Esophagus squamous epithelium (tissue), 5 donors: ENCODE measurements at regions not wholly inside any gene's neighbourhood (a gene's known extent, or its start where the extent isn't known, plus 50 kb on each side); places are given as distances from the start of the nearest gene placed in this dataset.

Source experiments
- DNase-seq: peaks from one replicate; lab custom pipeline; 2025; lab: John Stamatoyannopoulos, UW
- H3K27ac ChIP-seq, 4 donors: fragments of 200-600 bp; sonication (generic); one replicate each; pipeline ENCODE4 v1.5.1; 2016 to 2019; ENCODE audit warnings: mild to moderate bottlenecking in 1 of 4
- H3K27me3 ChIP-seq, 4 donors: fragments of 200-600 bp; sonication (generic); 1 replicate in 3 of 4; 2 replicates in 1 of 4; pipeline versions ENCODE4 v1.5.1 to v1.6.0; 2017 to 2021; ENCODE audit warnings: antibody characterized with exemption in 1 of 4
- H3K36me3 ChIP-seq, 3 donors: fragments of 200-600 bp; sonication (generic); one replicate each; pipeline ENCODE4 v1.5.1; 2016 to 2019
- H3K4me1 ChIP-seq, 3 donors: fragments of 200-600 bp; sonication (generic); one replicate each; pipeline ENCODE4 v1.5.1; 2017 to 2019
- H3K4me3 ChIP-seq, 4 donors: fragments of 200-600 bp; sonication (generic); 1 replicate in 3 of 4; 2 replicates in 1 of 4; pipeline ENCODE4 v1.5.1; 2016 to 2019; ENCODE audit warnings: mild to moderate bottlenecking in 2 of 4, moderate library complexity in 1 of 4
- H3K9me3 ChIP-seq, 3 donors: fragments of 200-600 bp; sonication (generic); one replicate each; pipeline ENCODE4 v1.5.1; 2016 to 2019
- POLR2A ChIP-seq, 4 donors: fragments of 450-650 bp; IDR thresholded peaks; one replicate each; pipeline ENCODE4 v1.6.1; 2017; ENCODE audit warnings: antibody characterized with exemption in 4 of 4, mild to moderate bottlenecking in 4 of 4, moderate library complexity in 3 of 4
- WGBS, 2 donors: methylation state at CpG; one replicate each; pipeline ENCODE4 v1.1.5; 2018; 5-methylcytosine and 5-hydroxymethylcytosine counted together
- intact Hi-C: fragments of 100-400 bp; cut with DNase I; formaldehyde crosslinking; loops from one replicate; pipeline ENCODE4 v1.15.0; 2022
- TF ChIP-seq, protein P1 (sequence below), 6 experiments: fragments of 450-650 bp in 4 of 6; fragments of 200-600 bp in 2 of 6; sonication (generic) in 2 of 6; IDR thresholded peaks; one replicate each; pipeline ENCODE4 v1.5.1; 2016 to 2019; ENCODE audit warnings: antibody characterized with exemption in 6 of 6, mild to moderate bottlenecking in 4 of 6, moderate library complexity in 4 of 6
- donor health status: DM: yes; HTN: yes; CAD: no.

GRCh38 chr3:101069901-101070798, 76.9 kb upstream of the ABI3BP start:
- H3K4me3 ChIP-seq, result no peak overlapping the region
- WGBS, 2 donors, result 58 to 84% methylated on average over 2 to 6 of the region's 6 CpGs
- H3K4me1 ChIP-seq, result peaks cover 0 to 27% (median 17%) of the 10 kb centered on the region in 3 donors
- no peaks in the 10 kb centered on the region for H3K9me3 ChIP-seq
- intact Hi-C loops, result no loop called here
- TF ChIP-seq, protein P1, sequence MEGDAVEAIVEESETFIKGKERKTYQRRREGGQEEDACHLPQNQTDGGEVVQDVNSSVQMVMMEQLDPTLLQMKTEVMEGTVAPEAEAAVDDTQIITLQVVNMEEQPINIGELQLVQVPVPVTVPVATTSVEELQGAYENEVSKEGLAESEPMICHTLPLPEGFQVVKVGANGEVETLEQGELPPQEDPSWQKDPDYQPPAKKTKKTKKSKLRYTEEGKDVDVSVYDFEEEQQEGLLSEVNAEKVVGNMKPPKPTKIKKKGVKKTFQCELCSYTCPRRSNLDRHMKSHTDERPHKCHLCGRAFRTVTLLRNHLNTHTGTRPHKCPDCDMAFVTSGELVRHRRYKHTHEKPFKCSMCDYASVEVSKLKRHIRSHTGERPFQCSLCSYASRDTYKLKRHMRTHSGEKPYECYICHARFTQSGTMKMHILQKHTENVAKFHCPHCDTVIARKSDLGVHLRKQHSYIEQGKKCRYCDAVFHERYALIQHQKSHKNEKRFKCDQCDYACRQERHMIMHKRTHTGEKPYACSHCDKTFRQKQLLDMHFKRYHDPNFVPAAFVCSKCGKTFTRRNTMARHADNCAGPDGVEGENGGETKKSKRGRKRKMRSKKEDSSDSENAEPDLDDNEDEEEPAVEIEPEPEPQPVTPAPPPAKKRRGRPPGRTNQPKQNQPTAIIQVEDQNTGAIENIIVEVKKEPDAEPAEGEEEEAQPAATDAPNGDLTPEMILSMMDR (IDR thresholded peaks at IDR 0.05), result peak; percentile 20 to 69 (median 44)
- no peak for TF ChIP-seq POLR2A (IDR thresholded peaks at IDR 0.05)
- DNase-seq, result no peak
- H3K36me3 ChIP-seq, result no peaks in the 10 kb centered on the region
- H3K27ac ChIP-seq, result no peak overlapping the region
- H3K27me3 ChIP-seq, result no peaks in the 10 kb centered on the region

DNA sequence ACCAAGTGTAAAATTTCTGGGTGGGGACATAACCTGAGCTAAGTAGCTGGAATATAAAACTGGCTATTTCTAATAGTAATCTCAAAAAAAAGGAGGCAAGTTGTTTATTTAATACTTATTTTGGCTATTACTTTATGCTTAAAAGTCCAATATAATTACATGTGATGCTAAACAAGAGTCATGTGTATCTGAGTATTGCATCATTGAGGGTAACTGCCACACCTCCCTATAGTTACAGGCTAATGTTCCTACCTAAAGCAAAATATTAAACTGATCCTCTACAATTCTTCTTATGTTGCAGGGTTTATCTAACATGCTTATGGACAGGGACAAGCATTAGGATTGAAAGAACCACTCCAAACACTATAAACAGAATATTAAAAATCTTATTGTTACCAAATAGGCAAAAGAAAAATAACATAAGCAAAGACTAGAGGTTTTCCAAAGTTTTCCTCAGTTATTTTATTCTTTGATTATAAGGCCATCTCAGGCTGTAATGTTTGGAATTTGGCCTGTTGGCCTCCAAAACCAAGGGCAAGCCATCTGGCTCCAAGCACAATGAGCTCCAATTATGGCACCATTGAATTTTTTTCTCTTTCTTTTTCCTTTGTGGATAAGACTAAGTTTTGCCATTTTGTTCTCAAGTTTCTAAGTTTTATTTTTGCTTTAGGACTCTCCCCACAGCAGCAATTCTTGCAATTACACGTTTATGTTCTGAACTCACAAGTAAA, 75.8 kb upstream of the ABI3BP start:
- no peak for DNase-seq
- intact Hi-C loops, result no loop called here
- Histone ChIP-seq H3K27ac (no peak overlapping the region), H3K4me1 (peaks cover 0 to 32% (median 18%) of the 10 kb centered on the region in 3 donors), H3K27me3 (no peaks in the 10 kb centered on the region), H3K36me3 (no peaks in the 10 kb centered on the region), H3K4me3 (no peak overlapping the region), H3K9me3 (no peaks in the 10 kb centered on the region)
- WGBS, 2 donors, result 18 to 19% methylated on average over 1 of the region's 1 CpG
- no peak for TF ChIP-seq POLR2A (IDR thresholded peaks at IDR 0.05)
- TF ChIP-seq, protein P1 (IDR thresholded peaks at IDR 0.05), result no peak

- Histone ChIP-seq H3K9me3 (no peaks in the 10 kb centered on the region), H3K4me3 (no peak overlapping the region), H3K27me3 (no peaks in the 10 kb centered on the region), H3K36me3 (no peaks in the 10 kb centered on the region), H3K27ac (peak overlapping the region; percentile 41 to 79 (median 73)), H3K4me1 (peaks cover 0 to 32% (median 18%) of the 10 kb centered on the region in 3 donors)
- intact Hi-C loops, result no loop called here
- TF ChIP-seq, protein P1 (IDR thresholded peaks at IDR 0.05), result no peak
- TF ChIP-seq POLR2A (IDR thresholded peaks at IDR 0.05), result no peak
- 26 to 35% methylated on average over 1 of the region's 1 CpG for WGBS, 2 donors
- DNase-seq, result no peak
Measured at GRCh38 chr3:101066711-101067129, 73.5 kb upstream of the ABI3BP start.

DNA sequence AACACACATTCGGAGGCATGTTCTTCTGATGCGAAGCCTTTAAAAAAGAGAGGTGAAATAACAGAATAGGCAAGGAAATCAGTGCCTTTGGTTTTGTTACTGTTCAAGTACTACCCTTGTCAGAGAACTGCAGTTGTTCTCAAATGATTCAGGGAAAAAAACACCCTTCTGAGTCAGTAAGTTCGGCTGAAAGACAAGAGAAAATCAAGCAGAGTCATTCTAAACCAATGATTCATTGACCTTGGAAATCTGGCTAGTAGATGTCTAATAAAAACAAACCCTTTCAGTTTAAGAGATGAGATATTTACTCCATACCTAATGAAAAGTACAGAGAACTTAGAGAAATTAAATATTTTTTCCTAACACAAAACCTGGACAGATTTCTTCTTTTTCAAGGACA, 72.7 kb upstream of the ABI3BP start:
- intact Hi-C loops, result no loop called here
- no peak for TF ChIP-seq POLR2A (IDR thresholded peaks at IDR 0.05)
- TF ChIP-seq, protein P1 (IDR thresholded peaks at IDR 0.05), result no peak
- H3K27me3 ChIP-seq, result no peaks in the 10 kb centered on the region
- DNase-seq, result no peak
- peak overlapping the region; percentile 56 to 81 (median 78) for H3K27ac ChIP-seq
- H3K4me1 ChIP-seq, result peaks cover 0 to 32% (median 18%) of the 10 kb centered on the region in 3 donors
- peak overlapping the region in 1 of 4 donors; percentile 11 for H3K4me3 ChIP-seq
- H3K36me3 ChIP-seq, result no peaks in the 10 kb centered on the region
- H3K9me3 ChIP-seq, result no peaks in the 10 kb centered on the region
- WGBS, 2 donors, result 25 to 29% methylated on average over 3 of the region's 3 CpGs

GRCh38 chr3:101063401-101063800, 70.2 kb upstream of the ABI3BP start:
- Histone ChIP-seq H3K9me3 (peaks cover 0 to 16% (median 15%) of the 10 kb centered on the region in 3 donors), H3K27me3 (no peaks in the 10 kb centered on the region), H3K36me3 (no peaks in the 10 kb centered on the region), H3K27ac (no peak overlapping the region), H3K4me3 (no peak overlapping the region), H3K4me1 (peaks cover 0 to 25% (median 18%) of the 10 kb centered on the region in 3 donors)
- intact Hi-C loops, result no loop called here
- DNase-seq, result no peak
- TF ChIP-seq POLR2A (IDR thresholded peaks at IDR 0.05), result no peak
- TF ChIP-seq, protein P1 (IDR thresholded peaks at IDR 0.05), result no peak
